Neuronal stem cell (in vitro differentiated cells): ENCODE measurements at regions not wholly inside any gene's neighbourhood (a gene's known extent, or its start where the extent isn't known, plus 50 kb on each side); places are given as distances from the start of the nearest gene placed in this dataset.

Experiments used
- DNase-seq: peaks from one replicate; pipeline ENCODE4 v3.0.0-alpha.2; 2013; ENCODE audit warnings: low spot score
- H2AFZ ChIP-seq: one replicate; pipeline ENCODE4 v1.6.1; 2013; ENCODE audit warnings: mild to moderate bottlenecking, low read length, inconsistent platforms
- H2AK5ac ChIP-seq: 2 replicates; pipeline ENCODE4 v1.6.1; 2013; ENCODE audit warnings: low read depth, mild to moderate bottlenecking, inconsistent platforms, low read length, moderate library complexity, mixed read lengths
- H2BK120ac ChIP-seq: 2 replicates; pipeline ENCODE4 v1.6.1; 2013; ENCODE audit warnings: low read depth, mild to moderate bottlenecking, inconsistent platforms, low read length, moderate library complexity, mixed read lengths
- H2BK12ac ChIP-seq: one replicate; pipeline ENCODE4 v1.6.1; 2013; ENCODE audit warnings: low read length, inconsistent platforms
- H2BK15ac ChIP-seq: 2 replicates; pipeline ENCODE4 v1.6.1; 2013; ENCODE audit warnings: mild to moderate bottlenecking, low read length, inconsistent platforms, mixed read lengths
- H2BK5ac ChIP-seq: one replicate; pipeline ENCODE4 v1.6.1; 2013; ENCODE audit warnings: inconsistent platforms, mild to moderate bottlenecking, low read length, moderate library complexity
- H3K14ac ChIP-seq: one replicate; pipeline ENCODE4 v1.6.1; 2013; ENCODE audit warnings: low read length, inconsistent platforms
- H3K18ac ChIP-seq: 2 replicates; pipeline ENCODE4 v1.6.1; 2013; ENCODE audit warnings: low read length, inconsistent platforms
- H3K23ac ChIP-seq: 2 replicates; pipeline ENCODE4 v1.6.1; 2013; ENCODE audit warnings: low read depth, mild to moderate bottlenecking, mixed read lengths, low read length, inconsistent platforms; ENCODE audit not compliant: poor library complexity
- H3K27ac ChIP-seq: replicated peaks from 3 replicates; pipeline ENCODE4 v1.5.1; 2013; ENCODE audit warnings: low read length, inconsistent platforms
- H3K27me3 ChIP-seq, 3 experiments: 2 replicates each; pipeline ENCODE4 v1.6.1; 2013; ENCODE audit warnings: low read length in 3 of 3, mild to moderate bottlenecking in 2 of 3, inconsistent platforms in 1 of 3, low read depth in 1 of 3, mixed read lengths in 1 of 3, moderate library complexity in 1 of 3; ENCODE audit not compliant: control insufficient read depth in 3 of 3, insufficient read depth in 3 of 3
- H3K36me3 ChIP-seq, 2 donors: replicated peaks in 1 of 2; 2 replicates each; pipeline ENCODE4 v1.6.1; 2013; ENCODE audit warnings: low read length in 2 of 2; ENCODE audit not compliant: control insufficient read depth in 2 of 2, insufficient read depth in 2 of 2
- H3K4ac ChIP-seq: 2 replicates; pipeline ENCODE4 v1.6.1; 2013; ENCODE audit warnings: inconsistent platforms, mild to moderate bottlenecking, low read length, moderate library complexity
- H3K4me1 ChIP-seq, 2 donors: 1 replicate in 1 of 2; 2 replicates in 1 of 2; pipeline ENCODE4 v1.6.1; 2013; ENCODE audit warnings: low read length in 2 of 2, low read depth in 1 of 2; ENCODE audit not compliant: control insufficient read depth in 2 of 2, insufficient read depth in 1 of 2
- H3K4me2 ChIP-seq: one replicate; pipeline ENCODE4 v1.6.1; 2013; ENCODE audit warnings: mild to moderate bottlenecking, low read length, inconsistent platforms; ENCODE audit not compliant: insufficient read depth, poor library complexity, severe bottlenecking
- H3K4me3 ChIP-seq, 2 donors: 2 replicates each; pipeline ENCODE4 v1.5.1; 2013; ENCODE audit warnings: low read length in 2 of 2, mild to moderate bottlenecking in 2 of 2, inconsistent platforms in 1 of 2, moderate library complexity in 1 of 2
- H3K79me1 ChIP-seq: one replicate; pipeline ENCODE4 v1.6.1; 2013; ENCODE audit warnings: low read depth, mild to moderate bottlenecking, inconsistent platforms, low read length, moderate library complexity
- H3K9ac ChIP-seq: one replicate; pipeline ENCODE4 v1.6.1; 2013; ENCODE audit warnings: mild to moderate bottlenecking, low read depth, low read length, inconsistent platforms; ENCODE audit not compliant: poor library complexity
- H3K9me3 ChIP-seq, 2 donors: replicated peaks in 1 of 2; 2 replicates each; pipeline versions ENCODE3 to v1.6.1; 2013; ENCODE audit warnings: low read length in 2 of 2, mild to moderate bottlenecking in 2 of 2, inconsistent platforms in 1 of 2, low read depth in 1 of 2, mixed read lengths in 1 of 2, moderate library complexity in 1 of 2; ENCODE audit not compliant: control insufficient read depth in 2 of 2, insufficient read depth in 1 of 2
- H4K8ac ChIP-seq: one replicate; pipeline ENCODE4 v1.6.1; 2013; ENCODE audit warnings: low read depth, mild to moderate bottlenecking, inconsistent platforms, low read length, moderate library complexity
- H4K91ac ChIP-seq: one replicate; pipeline ENCODE4 v1.6.1; 2013; ENCODE audit warnings: low read length, low read depth, mild to moderate bottlenecking, inconsistent platforms; ENCODE audit not compliant: poor library complexity
- WGBS, 2 donors: extraction: QIAGEN DNeasy Blood & Tissue Kit; methylation state at CpG; one replicate each; pipeline ENCODE4 v1.1.7; 2013; ENCODE audit warnings: missing lambda C conversion rate in 2 of 2, mixed read lengths in 1 of 2; ENCODE audit not compliant: insufficient read length in 2 of 2, insufficient replicate concordance in 1 of 2; ENCODE audit errors: extremely low coverage in 2 of 2; 5-methylcytosine and 5-hydroxymethylcytosine counted together

DNA sequence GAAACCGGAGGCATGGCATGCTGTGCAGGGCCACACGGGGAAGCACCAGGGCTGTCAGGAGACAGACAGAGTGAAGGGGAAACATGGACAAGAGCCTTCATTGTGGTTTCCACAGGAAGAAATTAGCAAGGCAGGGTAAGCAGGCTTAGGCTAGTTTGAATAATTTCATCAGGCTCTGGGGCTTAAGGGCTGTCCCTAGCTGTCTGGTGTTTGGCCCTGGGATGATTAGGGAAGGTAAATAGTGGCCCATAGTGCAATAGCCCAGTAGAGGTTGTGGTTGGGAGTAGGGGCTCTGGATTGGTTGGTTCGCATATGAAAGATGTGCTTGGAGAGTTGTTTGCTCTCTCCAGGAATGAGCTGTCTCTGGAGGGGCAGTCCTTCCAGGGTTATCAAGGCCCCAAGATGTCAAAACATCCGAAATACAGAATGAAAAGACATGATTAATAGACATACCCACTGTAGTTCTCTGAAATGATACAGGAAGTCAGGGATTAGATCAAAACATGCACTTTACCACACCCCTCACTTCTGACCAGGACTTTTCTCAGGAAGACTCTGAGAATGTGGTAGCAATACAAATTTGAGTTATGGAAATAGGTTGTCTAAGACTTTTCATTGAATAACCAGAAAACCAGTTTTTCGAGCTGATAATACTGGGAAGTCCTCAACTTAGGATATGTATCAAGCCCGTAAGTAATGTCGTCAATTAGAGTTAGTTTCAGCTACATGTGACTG is 224.9 kb upstream of the NFE2L3 start:
- Histone ChIP-seq H3K23ac (no peak overlapping the region), H2BK5ac (no peak overlapping the region), H2BK12ac (no peak overlapping the region), H3K27me3 (no peaks in the 10 kb centered on the region), H3K14ac (no peak overlapping the region), H3K36me3 (no peaks in the 10 kb centered on the region), H4K91ac (no peak overlapping the region), H3K4ac (no peak overlapping the region), H3K9me3 (no peaks in the 10 kb centered on the region), H3K79me1 (no peaks in the 10 kb centered on the region), H3K4me3 (no peak overlapping the region), H2AK5ac (no peak overlapping the region), H4K8ac (no peak overlapping the region), H3K4me2 (no peak overlapping the region), H2BK15ac (no peak overlapping the region), H3K9ac (no peak overlapping the region), H3K27ac (no peak overlapping the region), H2BK120ac (no peak overlapping the region), H3K18ac (no peak overlapping the region), H3K4me1 (no peaks in the 10 kb centered on the region), H2AFZ (no peak overlapping the region)
- WGBS, 2 donors, result no CpG with 5 or more reads among the region's 7 CpGs
- no peak for DNase-seq

DNA sequence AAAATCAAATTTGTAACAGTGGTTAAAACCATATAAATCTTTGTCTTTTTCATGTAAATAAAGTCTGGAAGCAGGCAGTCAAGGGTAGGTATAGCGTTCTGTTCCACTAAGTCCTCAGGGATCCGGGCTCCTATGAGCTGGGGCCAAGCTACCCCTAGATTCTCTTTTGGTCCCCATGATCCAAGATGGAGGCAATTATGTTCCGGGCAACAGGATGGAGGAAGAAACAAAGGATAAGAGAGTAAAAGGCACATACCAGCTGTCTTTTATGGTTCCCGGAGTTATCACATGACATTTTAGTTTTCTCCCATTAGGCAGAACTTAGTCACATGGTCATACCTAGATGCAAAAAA is 224.4 kb upstream of the NFE2L3 start:
- Histone ChIP-seq H3K9ac (no peak overlapping the region), H3K4me3 (no peak overlapping the region), H3K36me3 (no peaks in the 10 kb centered on the region), H2AK5ac (no peak overlapping the region), H3K9me3 (no peaks in the 10 kb centered on the region), H2BK15ac (no peak overlapping the region), H2BK120ac (no peak overlapping the region), H2BK5ac (no peak overlapping the region), H3K4me2 (no peak overlapping the region), H3K4me1 (no peaks in the 10 kb centered on the region), H2AFZ (no peak overlapping the region), H3K27me3 (no peaks in the 10 kb centered on the region), H2BK12ac (no peak overlapping the region), H3K18ac (no peak overlapping the region), H3K79me1 (no peaks in the 10 kb centered on the region), H3K27ac (no peak overlapping the region), H4K91ac (no peak overlapping the region), H3K23ac (no peak overlapping the region), H3K4ac (no peak overlapping the region), H4K8ac (no peak overlapping the region), H3K14ac (no peak overlapping the region)
- WGBS, 2 donors, result no CpG with 5 or more reads among the region's 4 CpGs
- no peak for DNase-seq

DNA sequence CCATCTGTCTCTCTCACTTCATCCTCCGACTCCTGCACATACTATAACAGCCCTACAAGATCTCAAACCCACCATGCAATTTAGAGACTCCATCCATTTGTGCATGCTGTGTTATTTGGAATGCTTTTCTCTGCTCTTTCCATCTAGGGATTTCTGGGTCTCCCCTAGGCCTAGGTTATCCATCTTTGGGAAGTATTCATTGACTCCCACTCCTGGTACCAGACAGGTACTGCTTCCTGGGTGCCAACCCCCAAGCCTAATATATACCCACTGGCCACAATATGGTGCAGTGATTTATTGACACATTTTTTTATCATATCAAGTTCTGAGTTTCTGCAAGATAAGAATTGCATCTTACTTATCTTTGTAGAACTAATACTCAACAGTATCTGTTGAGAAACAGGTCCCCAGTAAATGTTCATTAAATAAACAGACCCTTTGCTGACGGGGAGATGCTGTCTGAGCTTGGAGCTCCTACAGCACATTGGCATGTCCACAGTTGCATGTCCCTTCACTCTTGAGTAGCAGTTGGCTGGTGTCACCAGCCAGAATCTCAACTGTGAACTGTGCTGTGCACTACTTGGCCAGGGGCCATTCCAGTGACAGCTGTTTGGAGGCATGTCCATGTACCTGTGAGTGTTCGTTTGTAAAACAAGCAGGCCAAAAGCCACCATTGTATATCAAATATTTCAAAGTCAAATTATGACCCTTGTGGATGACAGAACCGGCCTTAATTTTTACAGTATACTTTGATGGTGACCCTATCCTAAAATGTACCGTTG is 223.3 kb upstream of the NFE2L3 start:
- H3K79me1 ChIP-seq, result no peaks in the 10 kb centered on the region
- no peaks in the 10 kb centered on the region for H3K27me3 ChIP-seq
- H2AK5ac ChIP-seq, result no peak overlapping the region
- H2BK120ac ChIP-seq, result no peak overlapping the region
- H3K4ac ChIP-seq, result no peak overlapping the region
- no peak overlapping the region for H2BK5ac ChIP-seq
- no peak overlapping the region for H3K23ac ChIP-seq
- no peak overlapping the region for H3K9ac ChIP-seq
- H3K27ac ChIP-seq, result no peak overlapping the region
- no peak overlapping the region for H3K4me2 ChIP-seq
- no peak overlapping the region for H2BK15ac ChIP-seq
- no peak overlapping the region for H3K4me3 ChIP-seq
- no CpG with 5 or more reads among the region's 5 CpGs for WGBS, 2 donors
- no peak overlapping the region for H2AFZ ChIP-seq
- H4K8ac ChIP-seq, result no peak overlapping the region
- no peak overlapping the region for H3K14ac ChIP-seq
- DNase-seq, result no peak
- H2BK12ac ChIP-seq, result no peak overlapping the region
- no peaks in the 10 kb centered on the region for H3K4me1 ChIP-seq
- no peaks in the 10 kb centered on the region for H3K9me3 ChIP-seq
- H4K91ac ChIP-seq, result no peak overlapping the region
- no peak overlapping the region for H3K18ac ChIP-seq
- H3K36me3 ChIP-seq, result no peaks in the 10 kb centered on the region

DNA sequence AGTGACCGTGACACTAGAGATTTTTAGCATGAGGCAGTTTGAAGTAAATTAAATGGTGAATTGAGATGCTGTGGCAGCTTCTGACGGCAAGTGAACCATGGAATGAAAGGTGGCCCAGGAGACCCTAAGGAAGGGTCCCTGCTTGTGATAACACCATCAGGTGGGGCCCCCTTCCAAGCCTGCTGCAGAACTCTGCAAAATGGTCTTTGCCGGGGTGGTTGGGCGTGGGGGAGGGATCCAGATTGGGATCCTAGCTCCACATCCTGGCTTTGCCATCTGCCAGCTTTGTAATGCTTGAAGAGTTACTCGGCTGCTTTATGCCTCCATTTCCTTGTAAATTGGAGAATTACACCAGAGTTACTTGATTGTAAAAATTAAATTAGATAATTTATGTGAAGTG is 222.6 kb upstream of the NFE2L3 start:
- Histone ChIP-seq H2BK12ac (no peak overlapping the region), H3K9ac (no peak overlapping the region), H3K4me1 (no peaks in the 10 kb centered on the region), H3K4me2 (no peak overlapping the region), H2BK5ac (no peak overlapping the region), H2AK5ac (no peak overlapping the region), H3K27ac (no peak overlapping the region), H3K4me3 (no peak overlapping the region), H4K91ac (no peak overlapping the region), H3K14ac (no peak overlapping the region), H3K18ac (peak overlapping the region; percentile 53), H3K36me3 (no peaks in the 10 kb centered on the region), H3K79me1 (no peaks in the 10 kb centered on the region), H2BK15ac (no peak overlapping the region), H2BK120ac (no peak overlapping the region), H3K27me3 (no peaks in the 10 kb centered on the region), H4K8ac (no peak overlapping the region), H3K4ac (no peak overlapping the region), H3K23ac (no peak overlapping the region), H3K9me3 (no peaks in the 10 kb centered on the region), H2AFZ (no peak overlapping the region)
- DNase-seq, result no peak
- WGBS, 2 donors, result no CpG with 5 or more reads among the region's 5 CpGs
